Muscle of leg (tissue), 3 donors: ENCODE measurements at regions not wholly inside any gene's neighbourhood (a gene's known extent, or its start where the extent isn't known, plus 50 kb on each side); places are given as distances from the start of the nearest gene placed in this dataset.

Experiments
- DNase-seq: peaks from one replicate; pipeline ENCODE4 v3.0.0; 2013
- H3K27ac ChIP-seq: one replicate; pipeline ENCODE4 v1.5.1; 2013; ENCODE audit warnings: mild to moderate bottlenecking, low read length, control low read depth
- H3K27me3 ChIP-seq: one replicate; pipeline ENCODE4 v1.6.1; 2013; ENCODE audit warnings: low read length; ENCODE audit not compliant: control insufficient read depth, insufficient read depth
- H3K36me3 ChIP-seq: one replicate; pipeline ENCODE4 v1.6.1; 2013; ENCODE audit warnings: low read length; ENCODE audit not compliant: control insufficient read depth, insufficient read depth
- H3K4me1 ChIP-seq: one replicate; pipeline ENCODE4 v1.6.1; 2013; ENCODE audit warnings: low read length; ENCODE audit not compliant: control insufficient read depth, insufficient read depth
- H3K4me3 ChIP-seq: one replicate; pipeline ENCODE4 v1.5.1; 2013; ENCODE audit warnings: low read length, control low read depth
- H3K9me3 ChIP-seq: replicated peaks from 2 replicates; pipeline ENCODE4 v1.6.1; 2013; ENCODE audit warnings: low read depth, low read length; ENCODE audit not compliant: control insufficient read depth
- WGBS: methylation state at CpG from one replicate; pipeline ENCODE4 v1.1.5; 2013; ENCODE audit warnings: missing lambda C conversion rate; ENCODE audit not compliant: insufficient coverage; 5-methylcytosine and 5-hydroxymethylcytosine counted together

GRCh38 chr6:134373282-134373922 is 55.5 kb upstream of the SGK1 start:
- no CpG with 5 or more reads among the region's 5 CpGs for WGBS
- DNase-seq, result peak; percentile 76
- Histone ChIP-seq H3K27me3 (no peaks in the 10 kb centered on the region), H3K4me3 (no peak overlapping the region), H3K4me1 (no peaks in the 10 kb centered on the region), H3K27ac (peak overlapping the region; percentile 42), H3K36me3 (no peaks in the 10 kb centered on the region), H3K9me3 (no peaks in the 10 kb centered on the region)

- H3K9me3 ChIP-seq, result no peaks in the 10 kb centered on the region
- H3K27ac ChIP-seq, result peak overlapping the region; percentile 47
- H3K27me3 ChIP-seq, result no peaks in the 10 kb centered on the region
- H3K36me3 ChIP-seq, result no peaks in the 10 kb centered on the region
- H3K4me3 ChIP-seq, result no peak overlapping the region
- WGBS, result 85% methylated on average over 3 of the region's 4 CpGs
- H3K4me1 ChIP-seq, result no peaks in the 10 kb centered on the region
- peak; percentile 21 for DNase-seq
These were observed 54.8 kb upstream of the SGK1 start for GRCh38 chr6:134372603-134373281.

GRCh38 chr6:134368670-134369069 is 50.8 kb upstream of the SGK1 start:
- no CpG with 5 or more reads among the region's 2 CpGs for WGBS
- H3K36me3 ChIP-seq, result no peaks in the 10 kb centered on the region

More at GRCh38 chr6:134368670-134369069, 50.8 kb upstream of the SGK1 start:
- Histone ChIP-seq H3K27ac (no peak overlapping the region), H3K4me1 (no peaks in the 10 kb centered on the region), H3K27me3 (no peaks in the 10 kb centered on the region), H3K4me3 (no peak overlapping the region), H3K9me3 (no peaks in the 10 kb centered on the region)
- DNase-seq, result no peak
